Omental fat pad (tissue), 3 donors: ENCODE measurements at regions not wholly inside any gene's neighbourhood (a gene's known extent, or its start where the extent isn't known, plus 50 kb on each side); places are given as distances from the start of the nearest gene placed in this dataset.

Experiments used
- ATAC-seq: fragments of 150-250 bp; one replicate; pipeline ENCODE4 v1.9.1; 2016; ENCODE audit warnings: mild to moderate bottlenecking, moderate library complexity; ENCODE audit not compliant: low FRiP score
- DNase-seq: peaks from one replicate; pipeline ENCODE4 v3.0.0-alpha.2; 2019; ENCODE audit warnings: low spot score
- TF ChIP-seq, protein P1 (sequence below), 3 donors: fragments of 450-650 bp; IDR thresholded peaks; one replicate each; pipeline ENCODE4 v1.5.1; 2016 to 2017; ENCODE audit warnings: antibody characterized with exemption in 3 of 3, mild to moderate bottlenecking in 3 of 3, moderate library complexity in 2 of 3

DNA sequence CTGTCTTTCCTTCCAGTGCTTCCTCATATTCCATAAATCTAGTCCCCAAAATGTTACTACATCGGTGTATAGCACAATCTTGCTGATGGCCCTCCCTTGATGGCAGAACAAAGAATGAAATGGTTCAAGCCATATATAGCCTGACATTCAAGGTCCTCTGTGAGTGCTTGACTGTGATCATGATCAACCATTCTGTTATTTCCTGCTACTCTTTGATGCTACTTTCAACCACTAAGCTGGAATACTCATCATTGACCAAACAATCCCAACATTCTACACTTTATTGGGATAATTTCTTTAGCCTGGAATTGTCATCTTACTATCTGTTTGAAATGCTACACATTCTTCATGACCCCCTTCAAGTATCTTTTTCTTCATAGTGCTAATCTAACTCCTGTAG is 633.9 kb downstream of the PLCL1 start:
- TF ChIP-seq, protein P1, sequence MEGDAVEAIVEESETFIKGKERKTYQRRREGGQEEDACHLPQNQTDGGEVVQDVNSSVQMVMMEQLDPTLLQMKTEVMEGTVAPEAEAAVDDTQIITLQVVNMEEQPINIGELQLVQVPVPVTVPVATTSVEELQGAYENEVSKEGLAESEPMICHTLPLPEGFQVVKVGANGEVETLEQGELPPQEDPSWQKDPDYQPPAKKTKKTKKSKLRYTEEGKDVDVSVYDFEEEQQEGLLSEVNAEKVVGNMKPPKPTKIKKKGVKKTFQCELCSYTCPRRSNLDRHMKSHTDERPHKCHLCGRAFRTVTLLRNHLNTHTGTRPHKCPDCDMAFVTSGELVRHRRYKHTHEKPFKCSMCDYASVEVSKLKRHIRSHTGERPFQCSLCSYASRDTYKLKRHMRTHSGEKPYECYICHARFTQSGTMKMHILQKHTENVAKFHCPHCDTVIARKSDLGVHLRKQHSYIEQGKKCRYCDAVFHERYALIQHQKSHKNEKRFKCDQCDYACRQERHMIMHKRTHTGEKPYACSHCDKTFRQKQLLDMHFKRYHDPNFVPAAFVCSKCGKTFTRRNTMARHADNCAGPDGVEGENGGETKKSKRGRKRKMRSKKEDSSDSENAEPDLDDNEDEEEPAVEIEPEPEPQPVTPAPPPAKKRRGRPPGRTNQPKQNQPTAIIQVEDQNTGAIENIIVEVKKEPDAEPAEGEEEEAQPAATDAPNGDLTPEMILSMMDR (IDR thresholded peaks at IDR 0.05) = no peak
- DNase-seq = no peak
- no peak for ATAC-seq

DNA sequence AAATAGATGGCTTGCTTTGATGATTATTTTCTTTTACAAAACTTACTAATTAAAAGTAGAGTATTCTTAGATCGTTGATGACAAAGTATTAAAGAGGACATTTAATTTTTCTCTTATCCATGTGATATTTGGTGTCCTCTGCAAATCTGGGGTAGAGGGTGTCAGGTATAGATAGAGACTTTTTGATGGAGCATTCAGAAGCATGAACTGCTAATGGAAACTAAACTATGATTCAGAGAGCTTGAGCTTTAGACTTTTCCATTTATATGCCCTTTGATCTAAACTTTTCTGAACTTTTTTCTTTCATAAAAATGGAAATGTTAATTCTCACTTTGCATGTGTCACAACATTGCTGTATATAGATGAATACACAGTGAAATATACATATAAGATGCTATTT is 619.7 kb downstream of the PLCL1 start:
- ATAC-seq (no peak), DNase-seq (no peak)
- TF ChIP-seq, protein P1 (IDR thresholded peaks at IDR 0.05) = no peak

DNA sequence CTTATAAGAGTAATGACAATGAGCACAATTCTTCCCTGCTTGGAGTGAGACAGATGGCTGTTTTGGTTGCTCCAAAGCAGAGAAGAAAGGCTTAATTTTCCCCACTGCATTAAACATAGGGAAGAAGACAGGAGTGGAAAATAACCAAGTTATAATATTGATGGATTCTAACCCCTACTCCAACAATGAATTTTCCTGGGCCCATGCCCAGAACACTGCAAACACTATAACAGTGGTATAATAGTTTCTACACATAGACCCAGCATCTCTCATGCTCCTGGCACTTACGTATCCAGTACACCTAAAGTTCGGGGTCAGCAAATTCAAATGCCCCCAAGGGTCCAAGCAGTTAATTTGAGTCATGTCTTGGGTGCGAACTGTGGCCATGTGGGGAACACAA is 613.4 kb downstream of the PLCL1 start:
- TF ChIP-seq, protein P1 (IDR thresholded peaks at IDR 0.05) = no peak
- ATAC-seq = no peak
- no peak for DNase-seq

DNA sequence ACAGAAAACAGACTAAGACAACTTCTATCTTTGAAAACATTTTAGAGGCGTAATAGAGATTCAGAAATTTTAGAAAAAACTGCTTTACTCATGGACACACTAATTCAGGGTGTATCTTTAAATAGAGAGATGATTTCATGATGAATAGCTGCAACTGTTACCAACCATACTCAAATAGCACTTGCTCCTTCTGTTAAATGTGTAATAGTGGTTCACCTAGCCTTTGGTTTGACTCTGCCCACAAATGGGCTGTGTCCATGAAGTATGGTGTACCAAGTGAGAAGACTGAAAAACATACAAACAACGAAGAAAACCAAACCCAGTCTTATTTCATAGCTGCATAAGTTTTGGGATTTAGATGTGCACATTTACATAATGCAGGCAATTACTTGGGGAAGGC is 610.6 kb downstream of the PLCL1 start:
- DNase-seq (no peak), ATAC-seq (no peak)
- TF ChIP-seq, protein P1 (IDR thresholded peaks at IDR 0.05) = no peak

DNA sequence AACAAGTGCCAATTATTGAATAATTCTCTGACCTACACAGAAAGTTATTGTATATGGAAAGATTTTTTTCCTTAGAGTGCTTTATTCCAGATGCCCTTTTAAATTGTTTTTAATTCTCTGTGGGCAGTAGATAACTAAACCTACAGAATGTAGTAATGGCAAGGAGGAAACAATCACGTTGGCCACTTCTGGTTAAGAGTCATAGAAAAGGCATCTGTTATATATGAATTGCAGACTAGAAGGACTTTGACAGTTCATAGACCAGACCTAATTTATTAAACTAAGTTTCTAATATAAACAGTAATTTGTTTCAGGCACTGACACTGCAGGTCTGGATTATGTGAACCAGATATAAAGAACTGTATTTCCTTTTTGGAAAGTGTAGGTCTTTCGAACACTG is 607.5 kb downstream of the PLCL1 start:
- ATAC-seq (no peak), DNase-seq (no peak)
- TF ChIP-seq, protein P1 (IDR thresholded peaks at IDR 0.05) = no peak

DNA sequence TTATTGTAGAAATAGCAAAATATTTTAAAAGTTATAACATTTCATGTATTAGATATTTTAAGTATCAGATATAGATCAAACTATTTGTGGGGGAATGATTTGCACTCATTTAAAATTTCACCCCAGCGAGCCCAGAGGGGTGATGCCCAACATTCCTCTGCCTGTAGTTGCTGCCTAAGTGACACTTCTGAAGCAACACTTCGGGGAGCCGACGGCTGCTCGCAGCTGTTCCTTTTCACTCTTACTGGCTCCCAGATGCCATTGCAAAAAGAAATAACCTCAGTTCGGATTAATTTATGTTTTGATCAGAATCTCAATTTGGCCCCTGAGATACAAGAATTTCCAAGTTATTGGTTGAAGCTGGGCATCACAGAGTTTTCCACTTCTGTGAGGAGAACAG is 603.8 kb downstream of the PLCL1 start:
- ATAC-seq (no peak), DNase-seq (no peak)
- TF ChIP-seq, protein P1 (IDR thresholded peaks at IDR 0.05) = no peak

DNA sequence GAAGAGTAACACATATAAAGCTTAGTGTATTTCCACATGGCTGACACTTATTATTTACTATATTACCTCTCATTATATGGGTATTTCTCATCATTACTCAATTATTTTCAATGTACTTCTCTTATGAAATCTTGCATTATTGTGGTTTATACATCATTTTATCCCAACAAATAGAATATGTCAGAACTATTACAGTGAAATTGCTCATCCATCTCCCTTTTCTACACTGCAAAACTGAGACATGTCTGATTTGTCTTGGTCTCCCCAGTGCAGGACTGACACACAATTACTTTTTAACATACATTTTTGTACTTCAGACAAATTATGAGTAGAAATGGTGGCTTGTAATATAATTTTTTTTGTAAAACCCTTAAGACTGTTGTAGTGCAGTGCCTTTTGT is 600.9 kb downstream of the PLCL1 start:
- TF ChIP-seq, protein P1 (IDR thresholded peaks at IDR 0.05) = no peak
- ATAC-seq (no peak), DNase-seq (no peak)
